Stimulated activated naive CD8-positive, alpha-beta T cell treated with anti-CD3 and anti-CD28 coated beads, Interleukin-15, Interleukin-2, amounts not matched to agents 100 U/mL and 50 U/mL, for 24 hours (primary cell): ENCODE measurements at regions not wholly inside any gene's neighbourhood (a gene's known extent, or its start where the extent isn't known, plus 50 kb on each side); places are given as distances from the start of the nearest gene placed in this dataset.
"Not testable (repeated sequence)": the region's sequence is repeated elsewhere in the genome, so short reads cannot be mapped to it uniquely, and the experiment has no call there.

Experiments
- ATAC-seq: fragments of 150-1000 bp; cut with Tn5 transposase; one replicate; pipeline ENCODE4 v1.10.0; 2021
- DNase-seq: peaks from one replicate; pipeline ENCODE4 v3.0.0; 2021

DNA sequence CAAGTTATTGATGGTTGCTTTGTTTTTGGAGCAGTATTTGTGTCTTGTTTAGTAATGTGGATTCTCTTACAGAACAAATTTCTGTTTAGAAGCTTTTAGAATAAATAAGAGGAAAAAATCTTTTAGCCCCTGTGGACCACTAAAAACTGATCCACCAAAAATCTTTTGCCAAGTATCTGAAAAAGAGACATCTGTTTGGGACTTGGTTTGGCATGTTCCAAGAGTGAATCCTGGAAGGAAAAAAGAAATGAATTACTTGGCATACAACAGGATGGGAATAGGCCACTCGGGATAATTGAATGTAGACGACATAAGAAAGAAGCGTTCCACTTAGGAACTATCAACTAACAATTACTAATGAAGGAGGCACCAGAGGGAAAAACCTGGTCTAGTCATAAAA lies 1350.1 kb upstream of the C9orf72 start:
- DNase-seq (no peak), ATAC-seq (no peak)

GRCh38 chr9:28925157-28925556 lies 1351.9 kb upstream of the C9orf72 start:
- no peak for ATAC-seq
- no peak for DNase-seq

DNA sequence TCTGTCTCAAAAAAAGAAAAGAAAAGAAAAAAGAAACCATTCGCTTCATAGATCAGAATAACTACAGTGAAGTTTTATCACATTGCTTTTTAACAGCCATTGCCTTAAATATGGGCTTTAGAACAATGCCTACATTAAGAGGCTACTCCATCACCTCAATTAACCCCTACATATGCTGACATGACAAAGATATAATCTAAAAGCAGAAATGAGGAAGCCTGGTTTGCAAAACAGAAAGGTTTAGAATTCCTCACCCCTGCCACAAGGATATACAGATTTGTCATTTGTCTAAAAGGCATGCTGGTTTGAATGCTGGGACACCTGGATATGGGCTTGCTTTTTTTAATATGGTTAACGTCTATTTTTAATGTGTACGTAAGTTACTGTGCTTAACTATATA lies 1353.0 kb upstream of the C9orf72 start:
- DNase-seq, result no peak

GRCh38 chr9:28927691-28928090 lies 1354.4 kb upstream of the C9orf72 start:
- ATAC-seq, result no peak

More for the DNA sequence above, 1353.0 kb upstream of the C9orf72 start:
- no peak for ATAC-seq

DNA sequence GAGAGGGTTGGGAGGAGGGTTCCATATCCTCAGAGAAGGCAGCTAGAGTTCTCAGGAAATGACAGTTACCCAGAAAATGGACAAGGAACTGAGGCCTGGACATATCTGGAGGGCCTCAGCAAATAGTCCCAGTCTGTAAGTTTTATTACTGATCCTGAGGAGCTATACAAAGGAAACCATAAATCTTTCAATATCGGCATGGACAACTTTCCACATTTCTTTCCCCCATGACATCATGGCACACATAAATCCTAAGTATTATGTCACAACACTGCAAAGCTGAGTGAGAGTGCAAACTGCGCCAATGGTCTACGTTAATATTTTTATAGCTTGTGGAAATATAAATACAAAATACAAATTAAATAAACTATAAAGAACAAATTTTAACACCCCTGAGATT lies 1356.2 kb upstream of the C9orf72 start:
- no peak for ATAC-seq
- no peak for DNase-seq

More at GRCh38 chr9:28927691-28928090, 1354.4 kb upstream of the C9orf72 start:
- DNase-seq, result no peak

GRCh38 chr9:28930766-28931165 lies 1357.5 kb upstream of the C9orf72 start:
- DNase-seq, result no peak
- no peak for ATAC-seq

GRCh38 chr9:28934111-28934510 lies 1360.8 kb upstream of the C9orf72 start:
- no peak for ATAC-seq
- no peak for DNase-seq

GRCh38 chr9:28938981-28939380 lies 1365.7 kb upstream of the C9orf72 start:
- DNase-seq (no peak), ATAC-seq (no peak)

DNA sequence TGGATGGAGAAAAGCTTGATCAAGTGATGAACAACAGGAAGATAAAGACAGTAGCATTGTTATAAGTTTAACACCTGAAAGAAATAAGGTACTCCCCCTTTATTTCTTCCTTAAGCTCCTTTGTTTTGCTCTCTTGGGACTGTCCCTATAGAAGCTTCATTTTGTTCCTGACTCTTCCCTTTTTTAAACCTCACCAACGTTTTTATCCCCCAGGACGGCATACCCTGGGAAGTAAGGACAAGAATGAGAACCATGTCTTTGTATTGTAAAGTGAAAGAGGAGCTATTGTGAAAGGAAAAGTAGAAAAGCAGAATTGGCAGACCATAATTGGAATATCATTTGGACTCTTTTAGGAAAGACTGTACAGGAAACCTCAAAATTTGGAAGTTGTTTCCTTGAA lies 1368.6 kb upstream of the C9orf72 start:
- no peak for DNase-seq
- no peak for ATAC-seq

DNA sequence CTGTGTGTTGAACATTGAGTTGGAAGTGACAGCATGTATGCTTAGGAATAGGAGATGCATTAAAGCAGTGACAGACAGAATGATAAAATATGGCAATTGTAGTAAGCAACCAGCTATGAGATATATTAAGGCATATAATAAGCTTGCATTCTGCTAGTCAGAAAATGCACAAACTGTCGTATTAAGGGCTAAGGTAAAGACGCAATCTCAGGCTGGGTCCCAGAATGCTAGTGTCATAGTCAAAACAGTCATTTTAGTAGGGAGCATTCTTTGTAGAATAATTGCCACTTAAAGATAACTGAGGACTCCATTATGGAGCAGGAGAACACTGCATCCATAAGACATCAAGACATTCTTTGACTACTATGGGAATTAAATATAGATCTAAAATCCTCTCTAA lies 1369.7 kb upstream of the C9orf72 start:
- DNase-seq, result no peak

DNA sequence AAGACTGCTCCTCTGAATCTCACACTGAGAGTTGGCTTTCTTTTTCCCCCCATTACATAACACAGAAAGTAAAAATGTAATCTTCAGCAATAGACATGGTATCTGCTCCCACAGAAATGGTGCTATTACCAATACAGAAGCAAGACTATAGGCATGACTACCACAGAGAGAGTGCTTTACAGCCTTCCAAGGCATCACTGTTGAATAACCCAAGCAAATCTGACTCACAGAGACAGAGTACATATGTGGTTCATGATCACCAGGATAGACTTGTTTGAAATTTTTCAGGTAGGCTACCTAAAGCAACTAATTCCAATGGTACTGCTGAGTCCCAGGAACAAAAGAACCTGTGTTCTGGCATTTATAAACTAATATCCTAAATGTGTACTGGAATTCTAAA lies 1373.4 kb upstream of the C9orf72 start:
- ATAC-seq, result no peak
- DNase-seq, result no peak

More for the DNA sequence above, 1369.7 kb upstream of the C9orf72 start:
- no peak for ATAC-seq

DNA sequence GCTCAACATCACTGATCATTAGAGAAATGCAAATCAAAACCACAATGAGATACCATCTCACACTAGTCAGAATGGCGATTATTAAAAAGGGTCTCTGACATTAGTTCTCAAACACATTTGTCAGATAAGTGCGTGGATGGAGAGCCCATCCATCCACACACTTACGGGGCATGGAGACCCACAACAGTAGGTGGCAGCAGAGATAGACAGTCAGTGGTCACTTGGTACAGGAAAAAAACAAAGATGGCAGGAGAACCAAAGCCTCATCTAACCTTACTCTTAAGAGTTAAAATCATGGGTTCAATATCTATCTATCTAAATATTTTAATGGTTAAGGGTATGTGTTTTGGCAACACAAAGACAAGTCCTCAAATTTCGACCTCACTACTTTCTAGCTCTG lies 1378.7 kb upstream of the C9orf72 start:
- ATAC-seq, result no peak
- DNase-seq, result no peak

- DNase-seq, result no peak
- no peak for ATAC-seq
These were observed 1383.0 kb upstream of the C9orf72 start for GRCh38 chr9:28956116-28956880.

GRCh38 chr9:28960602-28961001 lies 1387.3 kb upstream of the C9orf72 start:
- ATAC-seq (no peak), DNase-seq (no peak)

DNA sequence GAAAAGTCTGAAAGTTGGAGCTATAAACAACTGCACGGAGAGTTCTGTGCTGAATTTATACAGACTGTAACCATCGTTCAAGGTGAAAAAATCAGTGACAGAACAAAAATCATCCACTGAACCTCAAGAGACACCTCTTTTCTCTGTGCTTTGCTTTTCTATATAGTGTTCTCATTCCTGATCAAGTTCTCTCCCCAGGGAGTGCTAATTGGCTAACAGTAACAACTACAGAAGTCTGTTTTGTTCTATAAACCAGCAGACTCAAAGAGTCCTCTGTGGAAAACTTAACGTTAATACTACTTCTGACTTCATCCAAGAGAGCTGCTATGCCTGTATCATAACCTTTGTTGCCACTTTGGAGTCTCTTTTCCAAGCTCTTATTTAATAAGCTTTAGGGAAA lies 1388.3 kb upstream of the C9orf72 start:
- no peak for DNase-seq
- ATAC-seq, result no peak

DNA sequence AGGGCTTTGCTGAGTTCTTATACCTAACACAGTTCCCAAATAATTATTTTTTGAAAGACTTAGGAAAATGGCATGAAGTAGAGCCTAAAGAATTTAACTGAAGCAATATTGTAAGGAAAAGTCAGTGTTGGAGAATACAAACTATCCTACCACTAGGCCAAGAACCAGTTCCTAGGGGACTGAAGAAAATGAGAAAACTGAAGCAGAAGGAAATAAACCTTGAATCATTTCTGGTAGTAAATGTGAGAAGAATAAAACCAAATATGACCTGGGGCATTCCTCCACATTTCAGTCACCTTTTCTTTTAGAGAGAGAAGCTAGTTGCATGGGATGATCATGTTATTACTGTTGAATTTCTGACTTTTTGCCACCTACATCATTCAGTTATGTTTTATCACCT lies 1393.9 kb upstream of the C9orf72 start:
- DNase-seq, result no peak
- no peak for ATAC-seq

DNA sequence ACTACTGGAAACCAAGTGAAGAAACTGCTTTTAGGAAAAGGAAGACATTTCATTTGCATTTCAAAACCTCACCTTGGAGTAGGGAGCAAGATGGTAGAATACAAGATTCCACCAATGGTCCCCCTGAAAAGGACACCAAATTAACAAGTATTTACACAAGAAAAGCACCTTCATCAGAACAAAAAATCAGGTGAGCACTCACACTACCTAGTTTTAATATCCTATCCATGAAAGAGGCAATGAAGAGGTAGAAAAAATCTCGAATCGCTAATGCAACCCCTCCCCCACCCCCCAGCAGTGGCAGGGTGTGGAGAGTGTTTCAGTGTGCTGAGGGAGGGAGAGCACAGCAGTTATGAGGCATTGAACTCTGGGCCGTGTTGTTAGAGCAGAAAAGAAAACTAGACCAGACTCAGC lies 1397.0 kb upstream of the C9orf72 start:
- ATAC-seq (no peak), DNase-seq (no peak)

DNA sequence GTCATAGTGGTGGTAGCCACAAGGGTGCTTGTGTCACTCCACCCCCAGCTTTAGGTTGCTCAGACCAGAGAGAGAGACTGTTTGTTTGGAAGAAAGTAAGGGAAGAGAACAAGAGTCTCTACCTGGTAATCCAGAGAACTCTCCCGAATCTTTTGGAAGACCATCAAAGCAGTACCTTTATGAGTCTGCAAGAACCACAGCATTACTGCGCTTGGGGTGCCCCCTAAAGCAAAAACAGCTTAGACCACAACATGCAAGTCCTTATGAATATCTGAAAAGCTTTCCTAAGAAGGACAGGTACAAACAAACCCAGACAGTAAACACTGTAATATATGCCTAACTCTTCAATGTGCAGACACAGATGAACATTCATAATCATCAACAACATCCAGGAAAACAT lies 1398.6 kb upstream of the C9orf72 start:
- no peak for DNase-seq
- ATAC-seq, result no peak

- ATAC-seq, result no peak
These were observed 1403.0 kb upstream of the C9orf72 start for GRCh38 chr9:28976250-28976649.

DNA sequence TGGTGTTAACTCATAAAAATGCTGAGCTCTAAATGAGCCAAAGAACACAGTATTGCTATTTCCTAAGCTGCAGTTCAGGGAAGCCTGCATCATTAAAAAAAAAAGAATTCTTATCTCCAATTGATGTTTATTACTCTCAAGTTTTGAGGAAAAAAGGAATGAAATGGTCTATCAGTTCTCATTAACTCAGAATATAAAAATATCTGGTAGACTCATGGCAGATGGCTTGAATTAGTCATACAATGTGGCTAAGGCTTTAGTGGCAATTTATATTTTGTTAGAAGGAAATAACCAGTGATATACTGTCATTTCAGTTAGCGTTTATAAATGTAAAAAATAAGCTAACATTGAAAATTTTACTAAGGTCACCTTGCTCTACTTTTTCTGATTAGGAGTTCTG lies 1403.4 kb upstream of the C9orf72 start:
- ATAC-seq (no peak), DNase-seq (no peak)

More at GRCh38 chr9:28976250-28976649, 1403.0 kb upstream of the C9orf72 start:
- no peak for DNase-seq

- no peak for DNase-seq
- ATAC-seq, result no peak
These were observed 1407.8 kb upstream of the C9orf72 start for GRCh38 chr9:28981129-28981528.

DNA sequence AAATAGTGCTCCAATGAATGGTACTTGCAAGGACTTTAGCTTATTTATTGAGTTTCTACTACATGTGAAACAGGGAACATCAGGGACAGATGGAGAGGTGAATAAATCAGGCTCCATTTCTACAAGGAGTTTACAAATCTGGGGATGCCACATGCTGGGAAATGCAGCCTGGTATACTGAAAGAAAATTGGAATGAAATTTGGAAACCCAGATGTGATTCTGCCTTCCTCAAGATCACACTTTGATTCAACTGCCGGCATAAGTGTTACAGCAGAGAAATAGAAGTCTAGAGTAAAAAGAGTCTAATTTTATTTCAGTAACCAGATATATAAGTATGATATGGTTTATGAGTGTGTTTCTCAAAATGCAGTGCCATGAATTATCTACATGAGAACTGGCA lies 1408.4 kb upstream of the C9orf72 start:
- DNase-seq (no peak), ATAC-seq (no peak)

- no peak for DNase-seq
- ATAC-seq, result no peak
These were observed 1410.7 kb upstream of the C9orf72 start for GRCh38 chr9:28984016-28984415.

DNA sequence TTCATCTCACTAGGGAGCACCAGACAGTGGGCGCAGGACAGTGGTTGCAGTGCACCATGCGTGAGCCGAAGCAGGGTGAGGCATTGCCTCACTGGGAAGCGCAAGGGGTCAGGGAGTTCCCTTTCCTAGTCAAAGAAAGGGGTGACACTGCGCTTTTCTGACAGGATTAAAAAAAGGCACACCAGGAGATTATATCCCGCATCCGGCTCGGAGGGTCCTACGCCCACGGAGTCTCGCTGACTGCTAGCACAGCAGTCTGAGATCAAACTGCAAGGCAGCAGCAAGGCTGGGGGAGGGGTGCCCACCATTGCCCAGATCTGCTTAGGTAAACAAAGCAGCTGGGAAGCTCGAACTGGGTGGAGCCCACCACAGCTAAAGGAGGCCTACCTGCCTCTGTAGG lies 1416.7 kb upstream of the C9orf72 start:
- not testable (repeated sequence) for DNase-seq, ATAC-seq
